Large intestine (tissue), 3 donors: ENCODE measurements at regions not wholly inside any gene's neighbourhood (a gene's known extent, or its start where the extent isn't known, plus 50 kb on each side); places are given as distances from the start of the nearest gene placed in this dataset.

ENCODE experiments used
- DNase-seq, 2 donors: peaks; one replicate each; pipeline versions ENCODE4 v3.0.0 to v3.0.0-alpha.2; 2013
- H3K27ac ChIP-seq: one replicate; pipeline ENCODE4 v1.5.1; 2013; ENCODE audit warnings: low read length
- H3K27me3 ChIP-seq: 2 replicates; pipeline ENCODE4 v1.6.1; 2013; ENCODE audit warnings: low read length; ENCODE audit not compliant: control insufficient read depth, insufficient read depth
- H3K36me3 ChIP-seq: 2 replicates; pipeline ENCODE4 v1.6.1; 2013; ENCODE audit warnings: low read length; ENCODE audit not compliant: control insufficient read depth, insufficient read depth
- H3K4me1 ChIP-seq: one replicate; pipeline ENCODE4 v1.6.1; 2013; ENCODE audit warnings: low read length; ENCODE audit not compliant: control insufficient read depth, insufficient read depth
- H3K4me3 ChIP-seq: one replicate; pipeline ENCODE4 v1.5.1; 2013; ENCODE audit warnings: low read length
- H3K9me3 ChIP-seq: one replicate; pipeline ENCODE4 v1.6.1; 2013; ENCODE audit warnings: mild to moderate bottlenecking, low read depth, low read length, moderate library complexity; ENCODE audit not compliant: control insufficient read depth
- WGBS: methylation state at CpG from one replicate; pipeline ENCODE4 v1.1.5; 2013; ENCODE audit warnings: low lambda C conversion rate; ENCODE audit not compliant: insufficient coverage; 5-methylcytosine and 5-hydroxymethylcytosine counted together

- H3K36me3 ChIP-seq = no peaks in the 10 kb centered on the region
- no peak for DNase-seq
- no peak overlapping the region for H3K27ac ChIP-seq
- H3K4me1 ChIP-seq = no peaks in the 10 kb centered on the region
- H3K9me3 ChIP-seq = peaks cover 15% of the 10 kb centered on the region
- no peaks in the 10 kb centered on the region for H3K27me3 ChIP-seq
- H3K4me3 ChIP-seq = no peak overlapping the region
Measured at GRCh38 chr2:74759986-74760385, 73.9 kb upstream of the HK2 start.

GRCh38 chr2:74760875-74761630 is 72.9 kb upstream of the HK2 start:
- H3K9me3 ChIP-seq = peaks cover 9% of the 10 kb centered on the region
- WGBS = no CpG with 5 or more reads among the region's 6 CpGs
- no peak for DNase-seq
- no peak overlapping the region for H3K27ac ChIP-seq
- H3K4me3 ChIP-seq = no peak overlapping the region
- no peaks in the 10 kb centered on the region for H3K36me3 ChIP-seq
- no peaks in the 10 kb centered on the region for H3K4me1 ChIP-seq
- no peaks in the 10 kb centered on the region for H3K27me3 ChIP-seq

GRCh38 chr2:74762789-74763188 is 71.1 kb upstream of the HK2 start:
- H3K9me3 ChIP-seq = no peaks in the 10 kb centered on the region
- H3K4me1 ChIP-seq = no peaks in the 10 kb centered on the region
- no peaks in the 10 kb centered on the region for H3K36me3 ChIP-seq
- H3K27me3 ChIP-seq = no peaks in the 10 kb centered on the region
- H3K27ac ChIP-seq = no peak overlapping the region
- no peak overlapping the region for H3K4me3 ChIP-seq
- no CpG with 5 or more reads among the region's 3 CpGs for WGBS
- no peak for DNase-seq

- Histone ChIP-seq H3K36me3 (no peaks in the 10 kb centered on the region), H3K9me3 (no peaks in the 10 kb centered on the region), H3K4me3 (no peak overlapping the region), H3K27ac (no peak overlapping the region), H3K4me1 (no peaks in the 10 kb centered on the region), H3K27me3 (no peaks in the 10 kb centered on the region)
- no peak for DNase-seq
Measured at GRCh38 chr2:74763962-74764428, 69.9 kb upstream of the HK2 start.

- Histone ChIP-seq H3K27me3 (no peaks in the 10 kb centered on the region), H3K4me1 (no peaks in the 10 kb centered on the region), H3K9me3 (no peaks in the 10 kb centered on the region), H3K27ac (no peak overlapping the region), H3K36me3 (no peaks in the 10 kb centered on the region), H3K4me3 (no peak overlapping the region)
- DNase-seq = peak; percentile 32 to 46
- no CpG with 5 or more reads among the region's 5 CpGs for WGBS
Measured at GRCh38 chr2:74764429-74765272, 69.3 kb upstream of the HK2 start.

- no CpG with 5 or more reads among the region's 3 CpGs for WGBS
Measured at GRCh38 chr2:74766780-74767179, 67.1 kb upstream of the HK2 start.

GRCh38 chr2:74767618-74768017 is 66.3 kb upstream of the HK2 start:
- 60% methylated on average over 1 of the region's 2 CpGs for WGBS
- no peak overlapping the region for H3K27ac ChIP-seq
- H3K36me3 ChIP-seq = no peaks in the 10 kb centered on the region
- DNase-seq = no peak
- no peak overlapping the region for H3K4me3 ChIP-seq
- H3K9me3 ChIP-seq = no peaks in the 10 kb centered on the region
- no peaks in the 10 kb centered on the region for H3K4me1 ChIP-seq
- H3K27me3 ChIP-seq = no peaks in the 10 kb centered on the region

More at GRCh38 chr2:74766780-74767179, 67.1 kb upstream of the HK2 start:
- H3K4me1 ChIP-seq = no peaks in the 10 kb centered on the region
- no peak overlapping the region for H3K4me3 ChIP-seq
- no peaks in the 10 kb centered on the region for H3K36me3 ChIP-seq
- H3K9me3 ChIP-seq = no peaks in the 10 kb centered on the region
- DNase-seq = no peak
- no peaks in the 10 kb centered on the region for H3K27me3 ChIP-seq
- no peak overlapping the region for H3K27ac ChIP-seq

GRCh38 chr2:74768401-74768914 is 65.5 kb upstream of the HK2 start:
- no peak overlapping the region for H3K27ac ChIP-seq
- no peaks in the 10 kb centered on the region for H3K36me3 ChIP-seq
- H3K4me3 ChIP-seq = no peak overlapping the region
- H3K27me3 ChIP-seq = no peaks in the 10 kb centered on the region
- H3K4me1 ChIP-seq = no peaks in the 10 kb centered on the region
- DNase-seq = no peak
- no peaks in the 10 kb centered on the region for H3K9me3 ChIP-seq
- no CpG with 5 or more reads among the region's 4 CpGs for WGBS

- H3K27ac ChIP-seq = no peak overlapping the region
- no peaks in the 10 kb centered on the region for H3K9me3 ChIP-seq
- H3K4me3 ChIP-seq = no peak overlapping the region
- no peaks in the 10 kb centered on the region for H3K36me3 ChIP-seq
- H3K4me1 ChIP-seq = no peaks in the 10 kb centered on the region
- no peak for DNase-seq
- no peaks in the 10 kb centered on the region for H3K27me3 ChIP-seq
Measured at GRCh38 chr2:74772046-74772445, 61.9 kb upstream of the HK2 start.

- Histone ChIP-seq H3K36me3 (no peaks in the 10 kb centered on the region), H3K9me3 (no peaks in the 10 kb centered on the region), H3K27me3 (peaks cover 3% of the 10 kb centered on the region), H3K4me1 (no peaks in the 10 kb centered on the region), H3K4me3 (no peak overlapping the region), H3K27ac (no peak overlapping the region)
- no peak for DNase-seq
- 31% methylated on average over 2 of the region's 8 CpGs for WGBS
Measured at GRCh38 chr2:74777161-74777900, 56.6 kb upstream of the HK2 start.
